A549 (cell line): ENCODE measurements at regions not wholly inside any gene's neighbourhood (a gene's known extent, or its start where the extent isn't known, plus 50 kb on each side); places are given as distances from the start of the nearest gene placed in this dataset.

Experiments
- ATAC-seq, 2 experiments: fragments of 200-7000 bp in 1 of 2; fragments of >200 bp in 1 of 2; cut with Nextera tagmentation in 1 of 2; cut with Tn5 transposase in 1 of 2; 3 replicates each; pipeline versions ENCODE4 v1.8.0 to v1.9.1; 2018 to 2020; ENCODE audit warnings: mild to moderate bottlenecking in 1 of 2, moderate library complexity in 1 of 2
- CTCF ChIA-PET: fragments of 300-600 bp; sonication (Branson Sonifier 250); formaldehyde crosslinking; extraction: SDS; loops from one replicate; lab custom pipeline; 2021; ENCODE audit warnings: antibody characterized with exemption, inconsistent platforms; lab: Yijun Ruan, JAX
- POLR2A ChIA-PET: fragments of 350-600 bp; formaldehyde crosslinking; extraction: SDS; loops from one replicate; lab custom pipeline; 2021; ENCODE audit warnings: antibody characterized with exemption, inconsistent platforms; lab: Yijun Ruan, JAX
- DNase-seq, 2 experiments: peaks; one replicate each; pipeline versions ENCODE4 v3.0.0 to v3.0.0-alpha.2; 2011 to 2016; ENCODE audit warnings: low read depth in 1 of 2, low spot score in 1 of 2
- FAIRE-seq: peaks from 2 replicates; lab custom pipeline; 2011; peaks lifted over from hg19 to GRCh38; lab: Jason Lieb, UNC
- H3K27ac ChIP-seq, 2 experiments: fragments of >200 bp; sonication (Bioruptor Twin); formaldehyde crosslinking; 3 replicates each; pipeline ENCODE4 v1.5.1; 2016 to 2017
- H3K4me1 ChIP-seq: fragments of >200 bp; sonication (Bioruptor Twin); formaldehyde crosslinking; 3 replicates; pipeline ENCODE4 v1.6.1; 2016
- H3K4me2 ChIP-seq: fragments of >200 bp; sonication (Bioruptor Twin); formaldehyde crosslinking; 3 replicates; pipeline ENCODE4 v1.6.1; 2016
- H3K4me3 ChIP-seq: fragments of >200 bp; sonication (Bioruptor Twin); formaldehyde crosslinking; 3 replicates; pipeline ENCODE4 v1.5.1; 2016
- H3K9me3 ChIP-seq: fragments of >200 bp; sonication (Bioruptor Twin); formaldehyde crosslinking; 3 replicates; pipeline ENCODE4 v1.6.1; 2016
- CEBPB ChIP-seq, 2 experiments: fragments of >200 bp in 1 of 2; sonication (Bioruptor Twin) in 1 of 2; formaldehyde crosslinking in 1 of 2; IDR thresholded peaks; 2 replicates each; pipeline ENCODE4 v1.6.1; 2012 to 2016
- CHD2 ChIP-seq: fragments of 150-350 bp; IDR thresholded peaks from 2 replicates; pipeline ENCODE4 v1.6.1; 2014; ENCODE audit warnings: low read length; ENCODE audit not compliant: partially characterized antibody
- CHD4 ChIP-seq: fragments of 200-600 bp; sonication (generic); IDR thresholded peaks from 2 replicates; pipeline ENCODE4 v1.6.1; 2016; ENCODE audit warnings: antibody characterized with exemption, mild to moderate bottlenecking, borderline replicate concordance
- FOSB ChIP-seq: fragments of 250-450 bp; sonication (Bioruptor Pico); IDR thresholded peaks from 2 replicates; pipeline ENCODE4 v1.5.0; 2020; ENCODE audit warnings: mild to moderate bottlenecking, moderate library complexity
- FOSL2 ChIP-seq, 2 experiments: fragments of 450-650 bp in 1 of 2; fragments of >200 bp in 1 of 2; sonication (Bioruptor Twin) in 1 of 2; formaldehyde crosslinking; IDR thresholded peaks; 2 replicates each; pipeline versions ENCODE4 v1.5.0 to v1.6.1; 2016 to 2020; ENCODE audit warnings: mild to moderate bottlenecking in 1 of 2, moderate library complexity in 1 of 2
- HDAC2 ChIP-seq: fragments of 200-600 bp; sonication (generic); IDR thresholded peaks from 2 replicates; pipeline ENCODE4 v1.6.1; 2016
- HOXB5 ChIP-seq: fragments of 250-450 bp; sonication (Bioruptor Pico); IDR thresholded peaks from 2 replicates; pipeline ENCODE4 v1.5.0; 2020; ENCODE audit warnings: mild to moderate bottlenecking, moderate library complexity
- KDM1A ChIP-seq: fragments of 200-600 bp; sonication (generic); IDR thresholded peaks from 2 replicates; pipeline ENCODE4 v1.6.1; 2016; ENCODE audit warnings: low read depth, mild to moderate bottlenecking
- KDM5A ChIP-seq: fragments of 200-600 bp; sonication (generic); IDR thresholded peaks from 2 replicates; pipeline ENCODE4 v1.6.1; 2016; ENCODE audit warnings: antibody characterized with exemption, mild to moderate bottlenecking
- PHF8 ChIP-seq: fragments of 200-600 bp; sonication (generic); IDR thresholded peaks from 2 replicates; pipeline ENCODE4 v1.6.1; 2016; ENCODE audit warnings: low read depth, mild to moderate bottlenecking, antibody characterized with exemption, moderate library complexity, borderline replicate concordance
- POLR2A ChIP-seq: IDR thresholded peaks from 2 replicates; pipeline ENCODE4 v1.6.1; 2012; ENCODE audit warnings: mild to moderate bottlenecking, low read length
- RAD21 ChIP-seq, 2 experiments: fragments of >200 bp in 1 of 2; sonication (Bioruptor Twin) in 1 of 2; formaldehyde crosslinking in 1 of 2; IDR thresholded peaks in 1 of 2; conservative IDR thresholded peaks in 1 of 2; 2 replicates in 1 of 2; 3 replicates in 1 of 2; pipeline ENCODE4 v1.6.1; 2012 to 2018; ENCODE audit warnings: inconsistent platforms in 1 of 2
- RNF2 ChIP-seq: fragments of 200-600 bp; sonication (generic); IDR thresholded peaks from 2 replicates; pipeline ENCODE4 v1.6.1; 2016; ENCODE audit warnings: low read depth, mild to moderate bottlenecking, antibody characterized with exemption, moderate library complexity, borderline replicate concordance
- SREBF2 ChIP-seq: fragments of 450-650 bp; IDR thresholded peaks from 2 replicates; pipeline ENCODE4 v1.6.1; 2014; ENCODE audit warnings: mild to moderate bottlenecking, moderate library complexity
- ZC3H11A ChIP-seq: fragments of 450-650 bp; IDR thresholded peaks from 2 replicates; pipeline ENCODE4 v1.6.1; 2014; ENCODE audit warnings: antibody characterized with exemption, mild to moderate bottlenecking
- ZFP36 ChIP-seq: fragments of 450-650 bp; IDR thresholded peaks from 2 replicates; pipeline ENCODE4 v1.6.1; 2014; ENCODE audit warnings: borderline replicate concordance; ENCODE audit not compliant: partially characterized antibody
- ZNF302 ChIP-seq: fragments of 250-450 bp; sonication (Bioruptor Pico); IDR thresholded peaks from 2 replicates; pipeline ENCODE4 v1.9.0; 2021; ENCODE audit warnings: inconsistent platforms, mild to moderate bottlenecking, moderate library complexity
- WGBS: methylation state at CpG from one replicate; pipeline ENCODE4 v1.1.6; 2017; ENCODE audit errors: missing lambda C conversion rate; 5-methylcytosine and 5-hydroxymethylcytosine counted together
- TF ChIP-seq, protein P1 (sequence below): IDR thresholded peaks from 2 replicates; pipeline ENCODE4 v1.6.1; 2012
- TF ChIP-seq, protein P2 (sequence below): IDR thresholded peaks from 2 replicates; pipeline ENCODE4 v1.6.1; 2012; ENCODE audit warnings: low read depth, borderline replicate concordance
- TF ChIP-seq, protein P3 (sequence below): fragments of 200-600 bp; sonication (generic); IDR thresholded peaks from 2 replicates; pipeline ENCODE4 v1.6.1; 2016; ENCODE audit warnings: antibody characterized with exemption, mild to moderate bottlenecking, moderate library complexity
- TF ChIP-seq, protein P4 (sequence below): IDR thresholded peaks from 2 replicates; pipeline ENCODE4 v1.6.1; 2012
- TF ChIP-seq, protein P5 (sequence below): fragments of 150-350 bp; IDR thresholded peaks from 2 replicates; pipeline ENCODE4 v1.6.1; 2014; ENCODE audit warnings: low read depth, mild to moderate bottlenecking, low read length

DNA sequence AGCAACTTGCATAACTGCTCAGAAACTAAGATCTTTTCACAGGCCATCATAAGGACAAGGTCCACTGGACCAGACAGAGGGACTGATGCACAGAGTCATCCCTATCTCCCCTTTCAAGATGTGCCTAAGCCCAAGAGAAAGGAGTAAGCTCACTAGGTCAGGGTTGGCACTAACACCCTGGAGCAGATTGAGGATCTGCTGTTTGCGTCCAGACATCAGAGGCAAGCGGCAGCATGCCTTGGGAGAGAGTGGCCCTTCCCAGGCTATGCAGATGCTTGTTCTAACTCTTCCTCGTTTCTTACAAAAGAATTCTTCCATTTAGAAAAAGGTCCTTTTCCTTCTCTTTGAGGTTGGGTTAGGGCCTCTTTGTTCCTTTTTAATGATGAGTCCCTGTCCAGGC, 187.2 kb downstream of the KCNA5 start (continued):
- TF ChIP-seq, protein P1, sequence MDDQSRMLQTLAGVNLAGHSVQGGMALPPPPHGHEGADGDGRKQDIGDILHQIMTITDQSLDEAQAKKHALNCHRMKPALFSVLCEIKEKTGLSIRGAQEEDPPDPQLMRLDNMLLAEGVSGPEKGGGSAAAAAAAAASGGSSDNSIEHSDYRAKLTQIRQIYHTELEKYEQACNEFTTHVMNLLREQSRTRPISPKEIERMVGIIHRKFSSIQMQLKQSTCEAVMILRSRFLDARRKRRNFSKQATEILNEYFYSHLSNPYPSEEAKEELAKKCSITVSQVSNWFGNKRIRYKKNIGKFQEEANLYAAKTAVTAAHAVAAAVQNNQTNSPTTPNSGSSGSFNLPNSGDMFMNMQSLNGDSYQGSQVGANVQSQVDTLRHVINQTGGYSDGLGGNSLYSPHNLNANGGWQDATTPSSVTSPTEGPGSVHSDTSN: no peak
- TF ChIP-seq, protein P2, sequence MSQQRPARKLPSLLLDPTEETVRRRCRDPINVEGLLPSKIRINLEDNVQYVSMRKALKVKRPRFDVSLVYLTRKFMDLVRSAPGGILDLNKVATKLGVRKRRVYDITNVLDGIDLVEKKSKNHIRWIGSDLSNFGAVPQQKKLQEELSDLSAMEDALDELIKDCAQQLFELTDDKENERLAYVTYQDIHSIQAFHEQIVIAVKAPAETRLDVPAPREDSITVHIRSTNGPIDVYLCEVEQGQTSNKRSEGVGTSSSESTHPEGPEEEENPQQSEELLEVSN: no peak
- TF ChIP-seq CHD4: no peak

DNA sequence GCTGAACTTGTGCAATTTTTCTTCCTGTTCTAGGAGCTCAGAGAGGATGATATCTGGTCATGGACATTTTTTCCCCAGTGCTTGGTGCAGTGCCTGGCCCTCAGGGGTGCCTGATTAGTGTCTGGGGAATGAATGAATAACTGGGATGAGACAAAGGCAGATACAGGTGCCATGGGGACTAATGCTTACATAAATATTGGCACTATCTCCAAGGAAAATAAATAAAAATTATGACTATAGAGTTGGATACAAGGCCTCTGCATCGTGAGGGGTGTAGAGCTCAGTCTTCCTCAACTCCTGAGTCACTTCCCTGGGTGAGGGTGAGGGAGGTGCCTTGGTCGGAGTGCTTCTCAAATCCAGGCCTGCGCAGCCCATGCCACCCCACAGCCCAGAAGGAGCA, 188.6 kb downstream of the KCNA5 start:
- CTCF ChIA-PET: no interaction called here
- H3K4me2 ChIP-seq: no peak overlapping the region
- TF ChIP-seq POLR2A: no peak
- no peak for TF ChIP-seq HDAC2
- TF ChIP-seq, protein P1: no peak
- TF ChIP-seq, protein P3, sequence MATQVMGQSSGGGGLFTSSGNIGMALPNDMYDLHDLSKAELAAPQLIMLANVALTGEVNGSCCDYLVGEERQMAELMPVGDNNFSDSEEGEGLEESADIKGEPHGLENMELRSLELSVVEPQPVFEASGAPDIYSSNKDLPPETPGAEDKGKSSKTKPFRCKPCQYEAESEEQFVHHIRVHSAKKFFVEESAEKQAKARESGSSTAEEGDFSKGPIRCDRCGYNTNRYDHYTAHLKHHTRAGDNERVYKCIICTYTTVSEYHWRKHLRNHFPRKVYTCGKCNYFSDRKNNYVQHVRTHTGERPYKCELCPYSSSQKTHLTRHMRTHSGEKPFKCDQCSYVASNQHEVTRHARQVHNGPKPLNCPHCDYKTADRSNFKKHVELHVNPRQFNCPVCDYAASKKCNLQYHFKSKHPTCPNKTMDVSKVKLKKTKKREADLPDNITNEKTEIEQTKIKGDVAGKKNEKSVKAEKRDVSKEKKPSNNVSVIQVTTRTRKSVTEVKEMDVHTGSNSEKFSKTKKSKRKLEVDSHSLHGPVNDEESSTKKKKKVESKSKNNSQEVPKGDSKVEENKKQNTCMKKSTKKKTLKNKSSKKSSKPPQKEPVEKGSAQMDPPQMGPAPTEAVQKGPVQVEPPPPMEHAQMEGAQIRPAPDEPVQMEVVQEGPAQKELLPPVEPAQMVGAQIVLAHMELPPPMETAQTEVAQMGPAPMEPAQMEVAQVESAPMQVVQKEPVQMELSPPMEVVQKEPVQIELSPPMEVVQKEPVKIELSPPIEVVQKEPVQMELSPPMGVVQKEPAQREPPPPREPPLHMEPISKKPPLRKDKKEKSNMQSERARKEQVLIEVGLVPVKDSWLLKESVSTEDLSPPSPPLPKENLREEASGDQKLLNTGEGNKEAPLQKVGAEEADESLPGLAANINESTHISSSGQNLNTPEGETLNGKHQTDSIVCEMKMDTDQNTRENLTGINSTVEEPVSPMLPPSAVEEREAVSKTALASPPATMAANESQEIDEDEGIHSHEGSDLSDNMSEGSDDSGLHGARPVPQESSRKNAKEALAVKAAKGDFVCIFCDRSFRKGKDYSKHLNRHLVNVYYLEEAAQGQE: no peak
- TF ChIP-seq, protein P4, sequence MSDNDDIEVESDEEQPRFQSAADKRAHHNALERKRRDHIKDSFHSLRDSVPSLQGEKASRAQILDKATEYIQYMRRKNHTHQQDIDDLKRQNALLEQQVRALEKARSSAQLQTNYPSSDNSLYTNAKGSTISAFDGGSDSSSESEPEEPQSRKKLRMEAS: no peak
- TF ChIP-seq RNF2: no peak
- TF ChIP-seq FOSL2 (IDR thresholded peaks at IDR 0.05): no peak
- no peak for TF ChIP-seq FOSL2 (CRISPR knock-in tag; IDR thresholded peaks at IDR 0.05)
- no peak for TF ChIP-seq KDM5A
- no peak for TF ChIP-seq CEBPB (IDR thresholded peaks at IDR 0.05)
- no peak for TF ChIP-seq PHF8
- TF ChIP-seq ZNF302 (CRISPR knock-in tag): no peak
- TF ChIP-seq ZC3H11A: no peak
- TF ChIP-seq, protein P5, sequence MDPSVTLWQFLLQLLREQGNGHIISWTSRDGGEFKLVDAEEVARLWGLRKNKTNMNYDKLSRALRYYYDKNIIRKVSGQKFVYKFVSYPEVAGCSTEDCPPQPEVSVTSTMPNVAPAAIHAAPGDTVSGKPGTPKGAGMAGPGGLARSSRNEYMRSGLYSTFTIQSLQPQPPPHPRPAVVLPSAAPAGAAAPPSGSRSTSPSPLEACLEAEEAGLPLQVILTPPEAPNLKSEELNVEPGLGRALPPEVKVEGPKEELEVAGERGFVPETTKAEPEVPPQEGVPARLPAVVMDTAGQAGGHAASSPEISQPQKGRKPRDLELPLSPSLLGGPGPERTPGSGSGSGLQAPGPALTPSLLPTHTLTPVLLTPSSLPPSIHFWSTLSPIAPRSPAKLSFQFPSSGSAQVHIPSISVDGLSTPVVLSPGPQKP: no peak
- TF ChIP-seq ZFP36: no peak
- no peak for TF ChIP-seq HOXB5 (CRISPR knock-in tag)
- no peak for TF ChIP-seq FOSB (CRISPR knock-in tag)
- no peak for TF ChIP-seq SREBF2
- TF ChIP-seq CHD2: no peak
- TF ChIP-seq RAD21 (conservative IDR thresholded peaks at IDR 0.05 in 1 of 2, IDR thresholded peaks at IDR 0.05 in 1 of 2): no peak
- TF ChIP-seq KDM1A: no peak

More for the DNA sequence above, 188.6 kb downstream of the KCNA5 start:
- H3K4me1 ChIP-seq: no peaks in the 10 kb centered on the region
- no peak for FAIRE-seq
- DNase-seq: no peak
- ATAC-seq: no peak
- no peaks in the 10 kb centered on the region for H3K9me3 ChIP-seq
- POLR2A ChIA-PET: no interaction called here
- no peak overlapping the region for H3K4me3 ChIP-seq
- H3K27ac ChIP-seq: no peak overlapping the region
- 3% methylated on average over 3 of the region's 3 CpGs for whole genome bisulfite sequencing
